GM23338 (cell line): ENCODE measurements at regions not wholly inside any gene's neighbourhood (a gene's known extent, or its start where the extent isn't known, plus 50 kb on each side); places are given as distances from the start of the nearest gene placed in this dataset.
A peak's percentile ranks its signal among the peaks of the same experiment; 100 is the strongest.

Experiments
- ATAC-seq: fragments of 200-7000 bp; cut with Tn5 transposase; 3 replicates; pipeline ENCODE4 v1.9.1; 2020
- DNase-seq: peaks from one replicate; pipeline ENCODE4 v3.0.0-alpha.2; 2015; ENCODE audit warnings: low spot score
- H2AFZ ChIP-seq: fragments of 200-600 bp; sonication (generic); 2 replicates; pipeline ENCODE4 v1.8.0; 2016; ENCODE audit warnings: antibody characterized with exemption, mild to moderate bottlenecking, moderate library complexity
- H3F3A ChIP-seq: fragments of 200-600 bp; sonication (generic); replicated peaks from 2 replicates; pipeline ENCODE4 v1.8.0; 2017; ENCODE audit warnings: antibody characterized with exemption, mixed run types, low read depth
- H3K27ac ChIP-seq: fragments of 200-600 bp; sonication (generic); 2 replicates; pipeline ENCODE4 v1.6.1; 2016; ENCODE audit warnings: low read depth
- H3K27me3 ChIP-seq: fragments of 200-600 bp; sonication (generic); 2 replicates; pipeline ENCODE4 v1.8.0; 2016; ENCODE audit warnings: mild to moderate bottlenecking, mixed run types, moderate library complexity; ENCODE audit not compliant: insufficient read depth
- H3K36me3 ChIP-seq: fragments of 200-600 bp; sonication (generic); 2 replicates; pipeline ENCODE4 v1.8.0; 2016; ENCODE audit warnings: mild to moderate bottlenecking; ENCODE audit not compliant: insufficient read depth
- H3K4me1 ChIP-seq: fragments of 200-600 bp; sonication (generic); 2 replicates; pipeline ENCODE4 v1.8.0; 2016; ENCODE audit warnings: mild to moderate bottlenecking, moderate library complexity; ENCODE audit not compliant: insufficient read depth
- H3K4me2 ChIP-seq: fragments of 200-600 bp; sonication (generic); 2 replicates; pipeline ENCODE4 v1.7.1; 2017; ENCODE audit warnings: mixed run types
- H3K4me3 ChIP-seq: fragments of 200-600 bp; sonication (generic); 2 replicates; pipeline ENCODE4 v1.6.1; 2016; ENCODE audit warnings: mixed run types
- H3K79me2 ChIP-seq: fragments of 200-600 bp; sonication (generic); replicated peaks from 2 replicates; pipeline ENCODE4 v1.8.0; 2017; ENCODE audit warnings: mild to moderate bottlenecking; ENCODE audit not compliant: insufficient read depth
- H3K9me2 ChIP-seq: fragments of 200-600 bp; sonication (generic); 2 replicates; pipeline ENCODE4 v1.8.0; 2017; ENCODE audit not compliant: insufficient read depth
- H4K20me1 ChIP-seq: fragments of 200-600 bp; sonication (generic); replicated peaks from 2 replicates; pipeline ENCODE4 v1.8.0; 2017; ENCODE audit warnings: mild to moderate bottlenecking; ENCODE audit not compliant: insufficient read depth
- H3K27ac Mint-ChIP-seq: 2 replicates; pipeline ENCODE4 v1.8.0; 2020; ENCODE audit warnings: inconsistent platforms, mild to moderate bottlenecking, moderate library complexity, mixed read lengths
- H3K27me3 Mint-ChIP-seq: 3 replicates; pipeline ENCODE4 v1.8.0; 2022; ENCODE audit warnings: low read depth, mild to moderate bottlenecking, moderate library complexity, mixed read lengths, inconsistent platforms; ENCODE audit not compliant: insufficient read depth, poor library complexity
- H3K36me3 Mint-ChIP-seq: 3 replicates; pipeline ENCODE4 v1.8.0; 2021; ENCODE audit warnings: low read depth, mild to moderate bottlenecking, inconsistent platforms, moderate library complexity, mixed read lengths
- H3K4me1 Mint-ChIP-seq: 3 replicates; pipeline ENCODE4 v1.8.0; 2020; ENCODE audit warnings: mild to moderate bottlenecking, inconsistent platforms, mixed read lengths
- H3K4me3 Mint-ChIP-seq: 3 replicates; pipeline ENCODE4 v1.8.0; 2021; ENCODE audit warnings: moderate library complexity, mild to moderate bottlenecking, inconsistent platforms, mixed read lengths
- H3K9me3 Mint-ChIP-seq: 3 replicates; pipeline ENCODE4 v1.8.0; 2020; ENCODE audit warnings: moderate library complexity, mild to moderate bottlenecking, inconsistent platforms, mixed read lengths
- CREB1 ChIP-seq: fragments of 250-450 bp; sonication (Bioruptor Pico); IDR thresholded peaks from 2 replicates; pipeline ENCODE4 v1.5.0; 2020; ENCODE audit warnings: low read depth, mild to moderate bottlenecking, moderate library complexity
- ETS1 ChIP-seq: IDR thresholded peaks from 2 replicates; pipeline ENCODE4 v1.6.1; 2016; ENCODE audit warnings: antibody characterized with exemption
- EZH2phosphoT487 ChIP-seq: fragments of 200-600 bp; sonication (generic); IDR thresholded peaks from one replicate; pipeline ENCODE4 v1.8.1; 2018; ENCODE audit warnings: antibody characterized with exemption; ENCODE audit not compliant: unreplicated experiment
- JUNB ChIP-seq: IDR thresholded peaks from one replicate; pipeline ENCODE4 v1.6.1; 2016; ENCODE audit warnings: antibody characterized with exemption; ENCODE audit not compliant: unreplicated experiment
- POLR2AphosphoS5 ChIP-seq: IDR thresholded peaks from 2 replicates; pipeline ENCODE4 v1.6.1; 2016; ENCODE audit warnings: antibody characterized with exemption, low read depth
- ZNF114 ChIP-seq: fragments of 250-450 bp; sonication (Bioruptor Pico); IDR thresholded peaks from 2 replicates; pipeline ENCODE4 v1.5.0; 2020; ENCODE audit warnings: mild to moderate bottlenecking, moderate library complexity
- ZNF331 ChIP-seq: fragments of 250-450 bp; sonication (Bioruptor Pico); IDR thresholded peaks from 2 replicates; pipeline ENCODE4 v1.5.0; 2020; ENCODE audit warnings: low read depth, mild to moderate bottlenecking, moderate library complexity
- ZNF462 ChIP-seq: fragments of 250-450 bp; sonication (Bioruptor Pico); IDR thresholded peaks from 2 replicates; pipeline ENCODE4 v1.5.0; 2020; ENCODE audit warnings: mild to moderate bottlenecking, moderate library complexity
- TF ChIP-seq, protein P1 (sequence below), 2 experiments: fragments of 200-600 bp in 1 of 2; sonication (generic) in 1 of 2; conservative IDR thresholded peaks; 2 replicates each; pipeline versions ENCODE4 v1.5.1 to v1.6.1; 2016 to 2017; ENCODE audit warnings: antibody characterized with exemption in 2 of 2, low read depth in 2 of 2, mild to moderate bottlenecking in 2 of 2, moderate library complexity in 1 of 2
- TF ChIP-seq, protein P2 (sequence below): IDR thresholded peaks from one replicate; pipeline ENCODE4 v1.6.1; 2018; ENCODE audit warnings: antibody characterized with exemption; ENCODE audit not compliant: unreplicated experiment

DNA sequence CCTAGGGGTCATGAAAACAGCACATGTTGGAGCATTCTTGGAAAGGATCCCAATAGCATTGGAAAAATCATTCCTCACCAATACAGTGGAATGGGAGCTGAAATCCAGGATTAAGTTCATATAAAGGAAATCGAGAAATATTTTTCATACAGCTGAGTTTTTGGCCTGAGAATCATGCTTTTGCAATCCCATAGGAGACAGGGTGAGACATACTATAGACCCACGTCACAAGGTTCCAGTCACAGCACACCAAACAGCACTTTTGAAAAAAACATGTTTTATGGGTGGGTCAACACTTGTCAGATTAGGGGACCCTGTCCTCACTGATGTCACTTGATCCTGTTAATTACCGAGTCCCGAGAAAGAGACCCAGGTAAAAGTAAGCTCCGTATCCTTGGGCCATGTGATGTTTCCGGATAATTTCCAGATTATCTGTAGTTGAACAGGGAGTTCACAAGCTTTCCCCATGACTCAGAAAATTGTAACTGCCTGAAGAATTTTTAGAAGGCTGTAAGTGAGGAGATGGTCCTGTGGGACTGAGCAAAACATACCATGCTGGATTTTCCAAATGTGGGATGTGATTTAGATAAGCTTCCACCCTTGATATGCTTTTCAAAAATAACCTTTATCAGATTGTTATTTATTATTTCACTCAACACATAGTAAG lies 80.9 kb upstream of the TLR3 start:
- Mint-ChIP-seq H3K27ac (no peak overlapping the region), H3K4me1 (peaks cover 4% of the 10 kb centered on the region; the same call in 2 of the 3 replicates), H3K36me3 (peaks cover 5% of the 10 kb centered on the region), H3K4me3 (no peak overlapping the region), H3K9me3 (peaks cover 16% of the 10 kb centered on the region), H3K27me3 (peaks cover 3% of the 10 kb centered on the region)
- H3F3A ChIP-seq: no peaks in the 10 kb centered on the region
- H4K20me1 ChIP-seq: no peaks in the 10 kb centered on the region
- H3K4me1 ChIP-seq: no peaks in the 10 kb centered on the region
- DNase-seq (no peak), ATAC-seq (no peak)
- no peaks in the 10 kb centered on the region for H3K36me3 ChIP-seq
- no peaks in the 10 kb centered on the region for H3K9me2 ChIP-seq
- peak overlapping the region; percentile 52; the same call in 1 of the 2 replicates for H2AFZ ChIP-seq
- no peak overlapping the region for H3K4me3 ChIP-seq
- no peaks in the 10 kb centered on the region for H3K27me3 ChIP-seq
- no peak overlapping the region for H3K27ac ChIP-seq
- H3K4me2 ChIP-seq: no peak overlapping the region
- H3K79me2 ChIP-seq: no peaks in the 10 kb centered on the region
- TF ChIP-seq JUNB (no peak), ETS1 (no peak), ZNF114 (CRISPR knock-in tag) (no peak), ZNF331 (CRISPR knock-in tag) (no peak), EZH2phosphoT487 (no peak), ZNF462 (CRISPR knock-in tag) (no peak), CREB1 (CRISPR knock-in tag) (no peak), POLR2AphosphoS5 (no peak)
- TF ChIP-seq, protein P1, sequence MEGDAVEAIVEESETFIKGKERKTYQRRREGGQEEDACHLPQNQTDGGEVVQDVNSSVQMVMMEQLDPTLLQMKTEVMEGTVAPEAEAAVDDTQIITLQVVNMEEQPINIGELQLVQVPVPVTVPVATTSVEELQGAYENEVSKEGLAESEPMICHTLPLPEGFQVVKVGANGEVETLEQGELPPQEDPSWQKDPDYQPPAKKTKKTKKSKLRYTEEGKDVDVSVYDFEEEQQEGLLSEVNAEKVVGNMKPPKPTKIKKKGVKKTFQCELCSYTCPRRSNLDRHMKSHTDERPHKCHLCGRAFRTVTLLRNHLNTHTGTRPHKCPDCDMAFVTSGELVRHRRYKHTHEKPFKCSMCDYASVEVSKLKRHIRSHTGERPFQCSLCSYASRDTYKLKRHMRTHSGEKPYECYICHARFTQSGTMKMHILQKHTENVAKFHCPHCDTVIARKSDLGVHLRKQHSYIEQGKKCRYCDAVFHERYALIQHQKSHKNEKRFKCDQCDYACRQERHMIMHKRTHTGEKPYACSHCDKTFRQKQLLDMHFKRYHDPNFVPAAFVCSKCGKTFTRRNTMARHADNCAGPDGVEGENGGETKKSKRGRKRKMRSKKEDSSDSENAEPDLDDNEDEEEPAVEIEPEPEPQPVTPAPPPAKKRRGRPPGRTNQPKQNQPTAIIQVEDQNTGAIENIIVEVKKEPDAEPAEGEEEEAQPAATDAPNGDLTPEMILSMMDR (conservative IDR thresholded peaks at IDR 0.05; ENCODE audit: low read depth in 2 of 2): no peak
- TF ChIP-seq, protein P2, sequence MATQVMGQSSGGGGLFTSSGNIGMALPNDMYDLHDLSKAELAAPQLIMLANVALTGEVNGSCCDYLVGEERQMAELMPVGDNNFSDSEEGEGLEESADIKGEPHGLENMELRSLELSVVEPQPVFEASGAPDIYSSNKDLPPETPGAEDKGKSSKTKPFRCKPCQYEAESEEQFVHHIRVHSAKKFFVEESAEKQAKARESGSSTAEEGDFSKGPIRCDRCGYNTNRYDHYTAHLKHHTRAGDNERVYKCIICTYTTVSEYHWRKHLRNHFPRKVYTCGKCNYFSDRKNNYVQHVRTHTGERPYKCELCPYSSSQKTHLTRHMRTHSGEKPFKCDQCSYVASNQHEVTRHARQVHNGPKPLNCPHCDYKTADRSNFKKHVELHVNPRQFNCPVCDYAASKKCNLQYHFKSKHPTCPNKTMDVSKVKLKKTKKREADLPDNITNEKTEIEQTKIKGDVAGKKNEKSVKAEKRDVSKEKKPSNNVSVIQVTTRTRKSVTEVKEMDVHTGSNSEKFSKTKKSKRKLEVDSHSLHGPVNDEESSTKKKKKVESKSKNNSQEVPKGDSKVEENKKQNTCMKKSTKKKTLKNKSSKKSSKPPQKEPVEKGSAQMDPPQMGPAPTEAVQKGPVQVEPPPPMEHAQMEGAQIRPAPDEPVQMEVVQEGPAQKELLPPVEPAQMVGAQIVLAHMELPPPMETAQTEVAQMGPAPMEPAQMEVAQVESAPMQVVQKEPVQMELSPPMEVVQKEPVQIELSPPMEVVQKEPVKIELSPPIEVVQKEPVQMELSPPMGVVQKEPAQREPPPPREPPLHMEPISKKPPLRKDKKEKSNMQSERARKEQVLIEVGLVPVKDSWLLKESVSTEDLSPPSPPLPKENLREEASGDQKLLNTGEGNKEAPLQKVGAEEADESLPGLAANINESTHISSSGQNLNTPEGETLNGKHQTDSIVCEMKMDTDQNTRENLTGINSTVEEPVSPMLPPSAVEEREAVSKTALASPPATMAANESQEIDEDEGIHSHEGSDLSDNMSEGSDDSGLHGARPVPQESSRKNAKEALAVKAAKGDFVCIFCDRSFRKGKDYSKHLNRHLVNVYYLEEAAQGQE: no peak
